ENCODE measurements at regions not wholly inside any gene's neighbourhood (a gene's known extent, or its start where the extent isn't known, plus 50 kb on each side); places are given as distances from the start of the nearest gene placed in this dataset.

GRCh38 chr11:45027312-45027711 lies 76.6 kb upstream of the TP53I11 start:
- FAIRE-seq (no peak), DNase-seq (no peak)
- intact Hi-C loops (cut with DNase I), result no loop called here
- Histone ChIP-seq H3K9me3 (ENCODE audit: control insufficient read depth in 2 of 3, insufficient read depth in 1 of 3, low read length in 3 of 3) (no peaks in the 10 kb centered on the region), H3K4me1 (ENCODE audit: control insufficient read depth in 2 of 3, insufficient read depth in 2 of 3, low read depth in 1 of 3, low read length in 3 of 3) (peaks cover 0 to 3% (median 0%) of the 10 kb centered on the region in 3 donors), H3K27me3 (ENCODE audit: control insufficient read depth, insufficient read depth, low read length) (no peaks in the 10 kb centered on the region), H3K9ac (ENCODE audit: low read length in 3 of 3) (no peak overlapping the region), H3K4me3 (ENCODE audit: low read length in 3 of 3) (no peak overlapping the region), H3K27ac (ENCODE audit: low read depth in 2 of 2, low read length in 2 of 2) (no peak overlapping the region), H3K36me3 (ENCODE audit: control insufficient read depth in 2 of 3, insufficient read depth in 3 of 3, low read length in 3 of 3) (no peaks in the 10 kb centered on the region)
- no peak for TF ChIP-seq CTCF (IDR thresholded peaks at IDR 0.05; ENCODE audit: borderline replicate concordance, extremely low read depth, insufficient read depth)

- Histone ChIP-seq H3K9ac (ENCODE audit: low read length in 3 of 3) (no peak overlapping the region), H3K27ac (ENCODE audit: low read depth in 2 of 2, low read length in 2 of 2) (no peak overlapping the region), H3K4me1 (ENCODE audit: control insufficient read depth in 2 of 3, insufficient read depth in 2 of 3, low read depth in 1 of 3, low read length in 3 of 3) (no peaks in the 10 kb centered on the region), H3K4me3 (ENCODE audit: low read length in 3 of 3) (no peak overlapping the region), H3K9me3 (ENCODE audit: control insufficient read depth in 2 of 3, insufficient read depth in 1 of 3, low read length in 3 of 3) (no peaks in the 10 kb centered on the region), H3K27me3 (ENCODE audit: control insufficient read depth, insufficient read depth, low read length) (no peaks in the 10 kb centered on the region), H3K36me3 (ENCODE audit: control insufficient read depth in 2 of 3, insufficient read depth in 3 of 3, low read length in 3 of 3) (no peaks in the 10 kb centered on the region)
- no peak for TF ChIP-seq CTCF (IDR thresholded peaks at IDR 0.05; ENCODE audit: borderline replicate concordance, extremely low read depth, insufficient read depth)
- DNase-seq (no peak), FAIRE-seq (no peak)
- intact Hi-C loops (cut with DNase I), result no loop called here
These were observed 78.4 kb upstream of the TP53I11 start for GRCh38 chr11:45028911-45029682.

- H3K4me1 ChIP-seq (ENCODE audit: control insufficient read depth in 2 of 3, insufficient read depth in 2 of 3, low read depth in 1 of 3, low read length in 3 of 3), result peaks cover 0 to 3% (median 0%) of the 10 kb centered on the region in 3 donors
- no peak for TF ChIP-seq CTCF (IDR thresholded peaks at IDR 0.05; ENCODE audit: borderline replicate concordance, extremely low read depth, insufficient read depth)
- H3K4me3 ChIP-seq (ENCODE audit: low read length in 3 of 3), result no peak overlapping the region
- intact Hi-C loops (cut with DNase I), result no loop called here
- no peak overlapping the region for H3K9ac ChIP-seq (ENCODE audit: low read length in 3 of 3)
- H3K9me3 ChIP-seq (ENCODE audit: control insufficient read depth in 2 of 3, insufficient read depth in 1 of 3, low read length in 3 of 3), result no peaks in the 10 kb centered on the region
- no peaks in the 10 kb centered on the region for H3K36me3 ChIP-seq (ENCODE audit: control insufficient read depth in 2 of 3, insufficient read depth in 3 of 3, low read length in 3 of 3)
- FAIRE-seq, result no peak
- DNase-seq, result no peak
- no peak overlapping the region for H3K27ac ChIP-seq (ENCODE audit: low read depth in 2 of 2, low read length in 2 of 2)
- no peaks in the 10 kb centered on the region for H3K27me3 ChIP-seq (ENCODE audit: control insufficient read depth, insufficient read depth, low read length)
These were observed 80.1 kb upstream of the TP53I11 start for GRCh38 chr11:45030778-45031177.
